ENCODE measurements at regions not wholly inside any gene's neighbourhood (a gene's known extent, or its start where the extent isn't known, plus 50 kb on each side); places are given as distances from the start of the nearest gene placed in this dataset.

DNA sequence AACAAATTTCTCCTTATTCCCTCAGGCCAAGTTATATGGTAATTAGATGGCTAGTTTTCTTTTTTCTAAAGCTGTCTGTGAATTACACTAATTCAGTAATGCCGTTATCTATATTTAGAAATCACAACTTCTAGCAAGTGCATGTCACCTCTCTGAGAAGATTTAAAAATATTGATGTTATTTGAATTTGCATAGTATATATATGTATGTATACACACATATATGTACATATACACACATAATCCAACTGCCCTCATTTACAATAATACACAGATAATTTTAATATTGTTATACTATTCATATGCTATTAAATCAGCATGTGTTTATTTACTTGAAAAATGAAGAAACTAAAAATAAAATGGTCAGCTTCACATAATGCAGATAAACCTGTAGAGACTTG lies 563.9 kb downstream of the SLC16A7 start:
- no peak overlapping the region for H3K27ac ChIP-seq
- no peak for TF ChIP-seq CTCF (IDR thresholded peaks at IDR 0.05)
- no peak for TF ChIP-seq ZFX (IDR thresholded peaks at IDR 0.05; ENCODE audit: borderline replicate concordance)

DNA sequence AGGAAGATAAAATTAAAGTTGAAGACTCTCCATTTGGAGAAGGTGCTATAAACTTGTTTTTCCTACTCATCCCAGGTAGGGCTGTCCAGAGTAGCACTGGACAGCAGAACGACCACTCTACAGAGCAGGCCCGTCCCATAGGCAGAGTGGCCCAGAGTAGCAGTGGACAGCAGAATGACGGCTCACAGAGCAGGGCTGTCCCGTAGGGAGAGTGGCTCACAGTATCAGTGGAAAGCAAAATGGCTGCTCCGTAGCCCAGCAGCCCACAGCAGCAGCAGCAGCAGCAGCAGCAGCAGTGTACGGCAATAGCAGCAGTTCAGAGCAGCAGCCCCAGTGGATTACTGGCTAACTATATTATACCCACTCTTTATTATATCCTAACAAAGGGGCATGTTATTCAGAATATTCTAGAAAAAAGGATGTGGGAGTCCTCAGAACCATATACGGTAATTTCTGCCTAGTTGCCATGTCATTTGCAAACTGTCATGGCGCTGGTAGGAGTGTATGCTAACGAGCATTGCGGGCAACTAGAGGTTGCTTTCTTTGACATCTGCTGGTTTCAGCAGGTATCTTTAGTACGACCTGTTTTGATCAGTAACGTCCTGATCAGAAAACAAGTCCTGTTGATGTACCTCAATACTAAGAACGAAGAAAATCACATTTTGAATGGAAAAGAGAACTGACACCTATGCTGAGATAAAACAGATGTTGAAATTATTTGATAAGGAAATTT lies 567.3 kb downstream of the SLC16A7 start:
- TF ChIP-seq CTCF (IDR thresholded peaks at IDR 0.05) (no peak), ZFX (IDR thresholded peaks at IDR 0.05; ENCODE audit: borderline replicate concordance) (no peak)
- H3K27ac ChIP-seq: no peak overlapping the region

GRCh38 chr12:60165781-60166180 lies 570.0 kb downstream of the SLC16A7 start:
- H3K27ac ChIP-seq: no peak overlapping the region
- TF ChIP-seq CTCF (IDR thresholded peaks at IDR 0.05) (no peak), ZFX (IDR thresholded peaks at IDR 0.05; ENCODE audit: borderline replicate concordance) (no peak)

DNA sequence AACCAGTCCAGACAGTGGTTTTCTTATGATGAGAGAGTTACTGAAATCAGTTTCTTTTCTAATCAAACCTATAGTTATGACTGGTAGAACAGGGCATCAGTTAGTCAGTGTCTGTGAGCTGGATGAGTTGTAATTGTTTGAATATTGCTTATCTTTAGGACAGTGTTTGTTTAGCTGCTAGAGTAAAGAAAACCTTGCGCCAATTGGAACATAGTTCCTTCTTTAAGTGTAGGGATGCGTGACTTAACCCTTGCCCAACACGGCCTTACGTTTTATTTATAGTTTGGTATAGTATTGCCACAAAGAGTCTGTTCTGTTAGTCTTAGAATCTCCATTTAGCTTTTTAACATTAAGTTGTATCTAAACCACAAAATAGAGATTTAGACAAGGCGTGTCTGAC lies 572.6 kb downstream of the SLC16A7 start:
- TF ChIP-seq CTCF (IDR thresholded peaks at IDR 0.05) (no peak), ZFX (IDR thresholded peaks at IDR 0.05; ENCODE audit: borderline replicate concordance) (no peak)
- H3K27ac ChIP-seq: peak overlapping the region; percentile 84

DNA sequence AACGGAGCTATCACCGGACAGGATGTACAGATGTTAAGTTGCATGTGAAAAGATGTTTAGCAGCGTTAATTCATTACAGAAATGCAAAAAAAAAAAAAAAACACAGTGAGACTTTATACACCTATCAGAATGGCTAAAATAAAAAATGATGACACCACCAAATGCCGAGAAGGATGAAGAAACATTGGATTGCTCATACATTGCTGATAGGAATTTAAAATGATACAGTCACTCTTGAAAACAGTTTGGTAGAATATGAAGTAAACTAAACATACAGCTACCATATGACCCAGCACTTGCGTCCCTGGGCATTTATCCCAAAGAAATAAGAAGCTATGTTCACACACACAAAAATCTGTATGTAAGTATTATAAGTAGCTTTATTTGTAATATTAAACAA lies 574.1 kb downstream of the SLC16A7 start:
- TF ChIP-seq ZFX (IDR thresholded peaks at IDR 0.05; ENCODE audit: borderline replicate concordance) (no peak), CTCF (IDR thresholded peaks at IDR 0.05) (no peak)

DNA sequence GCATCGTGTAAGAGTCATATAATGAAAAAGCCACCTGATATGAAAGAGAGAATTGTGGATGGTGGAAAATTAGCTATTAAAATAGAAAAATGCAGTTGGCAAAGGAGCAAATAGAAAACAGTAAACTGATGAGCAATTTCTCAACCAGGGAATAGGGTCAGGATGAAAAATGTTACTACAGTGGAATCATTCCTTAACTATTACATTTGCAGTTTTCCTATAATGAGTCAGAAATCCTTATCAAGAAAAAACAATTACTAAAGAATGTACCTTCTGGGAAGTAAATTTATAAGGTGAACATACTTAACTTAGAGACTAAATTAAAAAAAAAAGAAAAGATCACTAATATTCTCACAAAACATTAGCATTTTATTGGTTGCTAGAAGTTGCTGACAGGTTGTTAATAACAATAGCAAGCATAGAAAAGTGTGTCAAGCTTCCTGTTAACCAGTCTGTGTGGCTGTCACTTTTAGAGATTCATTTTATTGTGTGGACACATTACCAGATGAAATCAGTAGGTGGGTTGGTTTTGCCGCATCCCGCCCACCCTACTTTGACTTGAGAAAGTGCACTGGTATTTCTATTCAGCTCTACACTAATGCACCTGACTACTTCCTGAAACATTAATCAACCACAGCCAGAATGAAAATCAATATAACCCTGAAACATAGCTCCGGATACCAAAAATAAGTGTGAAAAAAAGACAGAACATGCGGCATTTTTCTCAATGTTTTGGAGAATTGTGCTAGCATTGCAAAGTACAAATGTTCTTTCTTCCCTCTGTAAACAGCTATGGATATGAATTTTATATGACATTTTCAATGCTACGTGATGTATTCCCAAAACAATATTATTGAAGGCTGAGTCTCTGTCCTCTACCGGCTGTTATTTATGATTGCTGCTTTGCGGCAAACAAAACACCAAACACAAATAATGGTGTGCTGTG lies 576.7 kb downstream of the SLC16A7 start:
- no peak for TF ChIP-seq ZFX (IDR thresholded peaks at IDR 0.05; ENCODE audit: borderline replicate concordance)
- no peak for TF ChIP-seq CTCF (IDR thresholded peaks at IDR 0.05)
- no peak overlapping the region for H3K27ac ChIP-seq

More for the DNA sequence above, 574.1 kb downstream of the SLC16A7 start:
- no peak overlapping the region for H3K27ac ChIP-seq

Measured in 22Rv1 (cell line).